ENCODE measurements at regions not wholly inside any gene's neighbourhood (a gene's known extent, or its start where the extent isn't known, plus 50 kb on each side); places are given as distances from the start of the nearest gene placed in this dataset.

- TF ChIP-seq, protein P1, sequence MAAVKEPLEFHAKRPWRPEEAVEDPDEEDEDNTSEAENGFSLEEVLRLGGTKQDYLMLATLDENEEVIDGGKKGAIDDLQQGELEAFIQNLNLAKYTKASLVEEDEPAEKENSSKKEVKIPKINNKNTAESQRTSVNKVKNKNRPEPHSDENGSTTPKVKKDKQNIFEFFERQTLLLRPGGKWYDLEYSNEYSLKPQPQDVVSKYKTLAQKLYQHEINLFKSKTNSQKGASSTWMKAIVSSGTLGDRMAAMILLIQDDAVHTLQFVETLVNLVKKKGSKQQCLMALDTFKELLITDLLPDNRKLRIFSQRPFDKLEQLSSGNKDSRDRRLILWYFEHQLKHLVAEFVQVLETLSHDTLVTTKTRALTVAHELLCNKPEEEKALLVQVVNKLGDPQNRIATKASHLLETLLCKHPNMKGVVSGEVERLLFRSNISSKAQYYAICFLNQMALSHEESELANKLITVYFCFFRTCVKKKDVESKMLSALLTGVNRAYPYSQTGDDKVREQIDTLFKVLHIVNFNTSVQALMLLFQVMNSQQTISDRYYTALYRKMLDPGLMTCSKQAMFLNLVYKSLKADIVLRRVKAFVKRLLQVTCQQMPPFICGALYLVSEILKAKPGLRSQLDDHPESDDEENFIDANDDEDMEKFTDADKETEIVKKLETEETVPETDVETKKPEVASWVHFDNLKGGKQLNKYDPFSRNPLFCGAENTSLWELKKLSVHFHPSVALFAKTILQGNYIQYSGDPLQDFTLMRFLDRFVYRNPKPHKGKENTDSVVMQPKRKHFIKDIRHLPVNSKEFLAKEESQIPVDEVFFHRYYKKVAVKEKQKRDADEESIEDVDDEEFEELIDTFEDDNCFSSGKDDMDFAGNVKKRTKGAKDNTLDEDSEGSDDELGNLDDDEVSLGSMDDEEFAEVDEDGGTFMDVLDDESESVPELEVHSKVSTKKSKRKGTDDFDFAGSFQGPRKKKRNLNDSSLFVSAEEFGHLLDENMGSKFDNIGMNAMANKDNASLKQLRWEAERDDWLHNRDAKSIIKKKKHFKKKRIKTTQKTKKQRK (IDR thresholded peaks at IDR 0.05; ENCODE audit: borderline replicate concordance, low read depth, low read length): no peak
- TF ChIP-seq ZNF253 (CRISPR knock-in tag; conservative IDR thresholded peaks at IDR 0.05) (no peak), MTA1 (IDR thresholded peaks at IDR 0.05; ENCODE audit: borderline replicate concordance) (0 out of 2 replicates have a peak, but pooled peaks have one; percentile 66), HLTF (IDR thresholded peaks at IDR 0.05) (0 out of 2 replicates have a peak, but pooled peaks have one; percentile 65), JUND (IDR thresholded peaks at IDR 0.05; ENCODE audit: borderline replicate concordance, low read depth, low read length) (no peak), JUND (tag; IDR thresholded peaks at IDR 0.05; ENCODE audit: borderline replicate concordance, low read depth, low read length) (no peak), CHAMP1 (IDR thresholded peaks at IDR 0.05) (no peak), KDM2B (CRISPR knock-in tag; IDR thresholded peaks at IDR 0.05) (no peak), ZNF140 (CRISPR knock-in tag; IDR thresholded peaks at IDR 0.05) (no peak), RBM25 (IDR thresholded peaks at IDR 0.05; ENCODE audit: low read depth, low read length, severe bottlenecking) (no peak), TCF15 (CRISPR knock-in tag; IDR thresholded peaks at IDR 0.05) (no peak), CBX3 (IDR thresholded peaks at IDR 0.05; ENCODE audit: borderline replicate concordance in 1 of 2, low read length in 2 of 2) (no peak), KLF1 (tag; IDR thresholded peaks at IDR 0.05) (no peak), DPF2 (IDR thresholded peaks at IDR 0.05) (no peak), CLOCK (CRISPR knock-in tag; IDR thresholded peaks at IDR 0.05; ENCODE audit: borderline replicate concordance) (no peak), C11orf30 (IDR thresholded peaks at IDR 0.05; ENCODE audit: low read depth) (no peak)
- TF ChIP-seq, protein P2, sequence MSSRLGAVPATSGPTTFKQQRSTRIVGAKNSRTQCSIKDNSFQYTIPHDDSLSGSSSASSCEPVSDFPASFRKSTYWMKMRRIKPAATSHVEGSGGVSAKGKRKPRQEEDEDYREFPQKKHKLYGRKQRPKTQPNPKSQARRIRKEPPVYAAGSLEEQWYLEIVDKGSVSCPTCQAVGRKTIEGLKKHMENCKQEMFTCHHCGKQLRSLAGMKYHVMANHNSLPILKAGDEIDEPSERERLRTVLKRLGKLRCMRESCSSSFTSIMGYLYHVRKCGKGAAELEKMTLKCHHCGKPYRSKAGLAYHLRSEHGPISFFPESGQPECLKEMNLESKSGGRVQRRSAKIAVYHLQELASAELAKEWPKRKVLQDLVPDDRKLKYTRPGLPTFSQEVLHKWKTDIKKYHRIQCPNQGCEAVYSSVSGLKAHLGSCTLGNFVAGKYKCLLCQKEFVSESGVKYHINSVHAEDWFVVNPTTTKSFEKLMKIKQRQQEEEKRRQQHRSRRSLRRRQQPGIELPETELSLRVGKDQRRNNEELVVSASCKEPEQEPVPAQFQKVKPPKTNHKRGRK (tag; IDR thresholded peaks at IDR 0.05): peak; percentile 98
Observed at GRCh38 chr21:28877318-28877884, 115.3 kb downstream of the LTN1 start (continued).
